GM19023 (cell line): ENCODE measurements at regions not wholly inside any gene's neighbourhood (a gene's known extent, or its start where the extent isn't known, plus 50 kb on each side); places are given as distances from the start of the nearest gene placed in this dataset.

ENCODE experiments used
- ATAC-seq: cut with Tn5 transposase; IDR thresholded peaks from one replicate; pipeline ENCODE4 v1.9.1; 2021; ENCODE audit warnings: mild to moderate bottlenecking, moderate library complexity; ENCODE audit not compliant: unreplicated experiment

GRCh38 chr3:148075771-148076716 lies 621.7 kb upstream of the AGTR1 start:
- no peak for ATAC-seq

GRCh38 chr3:148077318-148077923 lies 620.3 kb upstream of the AGTR1 start:
- ATAC-seq: no peak

DNA sequence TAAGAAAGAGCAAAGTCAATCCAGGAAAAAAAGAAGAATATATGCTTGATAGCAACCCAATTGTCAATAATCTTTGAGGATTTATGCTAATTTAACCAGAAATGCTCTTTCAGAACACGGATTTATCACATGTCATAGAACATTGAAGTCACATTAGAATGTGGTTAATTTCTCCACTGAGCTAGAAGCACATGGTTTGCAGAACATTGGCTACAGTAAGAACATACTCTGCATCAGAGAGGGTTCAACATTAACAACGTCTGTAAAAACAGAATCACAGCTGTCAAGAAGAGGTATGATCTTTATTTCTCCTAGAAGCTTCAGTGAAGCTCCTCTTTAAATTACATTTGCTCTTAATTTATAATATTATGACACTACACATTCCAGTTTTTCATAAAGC lies 619.7 kb upstream of the AGTR1 start:
- ATAC-seq: no peak

GRCh38 chr3:148078658-148079057 lies 619.0 kb upstream of the AGTR1 start:
- ATAC-seq: no peak

DNA sequence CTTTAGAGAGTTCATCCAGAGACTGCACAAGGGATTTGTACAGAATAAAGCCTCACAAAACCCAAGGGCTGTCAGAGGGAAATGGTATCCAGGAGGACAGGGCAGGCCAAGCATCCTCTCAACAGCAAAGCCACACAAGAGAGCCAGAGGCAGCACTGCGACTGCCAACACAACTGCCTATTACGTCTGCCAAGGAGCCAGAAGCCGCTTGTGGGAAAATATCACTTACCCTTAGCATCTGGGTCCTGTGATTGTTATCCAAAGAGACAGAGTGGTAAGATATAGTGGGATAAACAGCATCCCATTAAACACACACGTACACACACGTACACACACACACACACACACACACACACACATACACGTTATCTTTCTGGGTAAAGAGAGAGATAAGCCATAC lies 618.3 kb upstream of the AGTR1 start:
- no peak for ATAC-seq

GRCh38 chr3:148081926-148082325 lies 615.8 kb upstream of the AGTR1 start:
- ATAC-seq: no peak

DNA sequence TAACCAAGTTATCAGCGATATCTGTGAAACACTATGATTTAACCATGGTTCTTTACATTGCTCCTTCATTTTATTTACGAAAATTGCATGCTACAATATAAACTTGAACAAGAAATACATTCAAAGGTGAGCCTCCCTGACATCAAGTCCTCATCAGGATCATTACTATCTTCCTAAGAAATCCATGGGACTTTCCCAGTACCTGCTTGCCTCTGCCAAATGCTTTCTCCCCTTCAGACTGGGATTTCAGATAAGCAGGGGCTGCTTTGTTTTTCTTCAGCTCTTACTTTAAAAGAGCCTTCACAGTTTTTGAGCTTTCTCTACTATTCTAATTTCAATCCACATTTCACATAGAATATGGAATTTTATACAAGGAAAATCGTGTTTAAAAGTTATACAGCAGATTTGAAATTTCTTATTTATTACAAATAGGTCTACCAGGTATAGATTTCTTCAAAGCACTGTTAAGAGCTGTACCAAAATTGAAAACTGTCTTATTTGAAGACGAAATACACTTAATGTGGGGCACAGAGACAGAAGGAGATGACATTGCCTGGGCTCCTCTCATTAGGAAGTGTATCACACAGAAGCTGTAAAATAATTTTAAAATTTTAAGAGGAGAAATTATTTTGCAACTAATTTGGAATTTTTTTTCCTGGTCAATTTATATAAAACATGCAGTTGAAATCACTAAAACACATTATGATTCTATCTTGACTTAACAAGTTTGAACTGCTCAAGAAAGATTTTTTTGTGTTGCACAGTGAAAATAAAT lies 615.0 kb upstream of the AGTR1 start:
- no peak for ATAC-seq

GRCh38 chr3:148083526-148084182 lies 614.0 kb upstream of the AGTR1 start:
- no peak for ATAC-seq

DNA sequence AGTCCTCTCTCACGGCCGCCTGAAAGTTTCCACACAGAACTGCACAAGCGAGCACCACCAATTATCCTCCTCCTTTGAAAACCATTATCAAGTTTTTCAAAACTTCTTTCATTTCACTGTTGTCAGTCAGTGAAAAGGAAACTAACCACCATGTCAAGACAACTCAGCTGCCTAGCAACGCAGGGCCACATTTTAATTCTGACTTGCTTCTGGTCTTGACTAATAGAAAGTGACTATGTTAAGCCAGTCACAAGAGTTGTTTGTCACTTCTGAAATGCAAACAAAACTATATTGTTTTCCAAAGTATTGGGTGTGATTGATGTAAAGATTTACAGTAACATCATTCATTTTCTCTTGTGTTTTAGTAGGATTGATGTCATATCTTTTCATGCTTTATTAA lies 612.8 kb upstream of the AGTR1 start:
- peak; percentile 97 for ATAC-seq

GRCh38 chr3:148087601-148088371 lies 609.9 kb upstream of the AGTR1 start:
- no peak for ATAC-seq

DNA sequence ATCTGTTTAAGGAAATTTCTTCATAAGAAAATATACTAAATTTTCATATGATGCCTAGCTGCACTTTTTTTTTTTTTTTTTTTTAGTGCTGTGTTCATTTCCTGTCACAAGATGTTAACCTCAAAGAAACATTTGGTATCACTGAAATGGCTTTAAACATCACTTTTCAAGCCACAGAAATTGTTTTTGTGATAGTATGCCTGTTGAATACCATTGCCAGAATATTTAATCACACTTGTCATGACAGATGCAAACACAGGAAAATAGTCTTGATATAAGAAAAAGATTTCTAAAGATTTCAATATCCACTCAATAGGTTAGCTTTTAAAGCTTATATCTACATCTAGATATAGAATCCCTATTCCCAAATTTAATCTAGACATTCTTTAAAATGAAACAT lies 608.5 kb upstream of the AGTR1 start:
- no peak for ATAC-seq

DNA sequence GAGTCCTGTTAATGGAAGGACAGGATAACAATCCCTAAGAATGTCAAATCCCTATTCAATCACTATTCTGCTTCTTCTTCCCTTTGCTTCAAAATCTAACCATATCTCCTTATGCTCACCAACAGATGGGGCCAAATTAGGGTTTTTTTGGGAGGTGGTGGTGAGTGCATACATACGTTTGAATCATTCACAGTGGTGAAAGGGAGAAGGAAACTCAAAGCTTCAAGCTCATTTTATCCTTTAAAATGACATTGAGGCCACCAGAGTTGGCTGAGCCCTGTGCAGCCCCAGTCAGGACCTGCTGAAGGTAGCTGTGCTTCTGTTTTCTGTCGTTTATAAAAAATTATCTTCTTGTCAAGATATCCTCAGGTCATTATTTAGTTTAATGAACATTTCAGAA lies 607.5 kb upstream of the AGTR1 start:
- no peak for ATAC-seq

DNA sequence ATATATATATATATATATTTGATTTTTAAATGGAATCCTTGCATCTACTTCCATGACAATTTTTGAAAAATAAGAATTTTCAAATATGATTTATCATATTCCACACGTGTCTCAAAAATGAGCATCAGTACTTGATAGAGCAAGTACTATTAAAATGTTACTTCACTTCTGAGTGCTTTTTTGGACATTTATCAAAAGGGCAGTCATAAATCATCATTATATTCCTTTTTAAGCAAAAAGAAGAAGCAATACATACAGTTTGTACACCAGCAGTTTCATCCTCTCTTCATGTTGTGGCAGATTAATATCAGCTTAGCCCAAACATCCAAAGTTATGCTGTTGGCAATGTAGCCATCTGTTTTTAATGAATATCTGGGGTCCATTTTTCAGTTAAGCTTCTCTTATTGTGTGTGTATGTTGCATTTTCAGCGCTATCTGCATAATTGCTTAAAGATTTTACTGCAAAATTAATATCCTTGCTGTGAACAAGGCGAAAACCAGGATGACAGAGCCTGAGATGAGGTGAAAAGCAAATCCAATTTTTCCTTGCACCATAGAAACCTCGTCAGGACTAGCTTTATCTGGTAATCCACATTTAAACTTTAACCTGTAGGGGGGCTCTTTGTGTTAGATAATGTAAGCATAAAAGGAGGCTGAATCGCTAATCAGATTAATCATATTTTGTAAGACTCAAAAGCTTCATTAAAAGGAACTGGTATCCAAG lies 604.9 kb upstream of the AGTR1 start:
- no peak for ATAC-seq

DNA sequence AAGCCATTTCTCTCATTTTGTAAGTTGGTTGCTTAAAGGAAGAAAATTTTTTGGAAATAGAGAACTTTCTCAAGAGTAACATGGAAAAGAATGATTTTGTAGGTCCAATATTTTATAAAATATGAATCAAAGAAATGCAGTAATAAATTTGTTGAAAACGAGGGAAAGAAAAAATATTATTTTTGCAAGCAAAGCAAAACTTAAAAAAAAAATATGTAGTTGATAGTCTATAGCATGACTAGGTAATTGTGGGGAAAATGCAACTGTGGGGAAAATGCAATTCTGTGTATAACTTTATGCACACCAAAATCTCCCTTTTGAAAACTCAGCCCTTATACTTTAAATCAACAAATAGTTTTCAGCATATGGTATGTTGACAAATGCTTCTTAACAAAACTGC lies 604.0 kb upstream of the AGTR1 start:
- ATAC-seq: no peak

GRCh38 chr3:148095962-148096361 lies 601.7 kb upstream of the AGTR1 start:
- no peak for ATAC-seq

GRCh38 chr3:148100476-148100875 lies 597.2 kb upstream of the AGTR1 start:
- no peak for ATAC-seq

DNA sequence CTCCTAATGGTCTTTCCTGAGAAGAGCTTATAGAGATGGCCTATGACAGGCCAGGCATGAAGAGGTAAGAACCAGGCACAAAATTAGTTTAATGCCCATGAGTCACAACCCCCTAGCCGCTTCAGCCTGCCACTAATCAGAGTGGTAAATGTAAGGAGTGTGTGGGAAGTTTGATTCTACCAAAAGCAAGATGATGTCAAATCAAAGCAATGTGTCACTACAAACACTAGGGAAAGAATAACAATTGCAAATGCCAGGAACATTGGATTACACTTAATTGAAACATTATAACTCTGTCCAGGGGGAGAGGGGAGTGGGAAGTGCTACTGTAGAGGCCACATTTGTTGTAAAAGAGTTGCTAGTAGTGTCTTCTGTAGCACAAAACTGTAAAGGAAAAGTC lies 596.6 kb upstream of the AGTR1 start:
- no peak for ATAC-seq

DNA sequence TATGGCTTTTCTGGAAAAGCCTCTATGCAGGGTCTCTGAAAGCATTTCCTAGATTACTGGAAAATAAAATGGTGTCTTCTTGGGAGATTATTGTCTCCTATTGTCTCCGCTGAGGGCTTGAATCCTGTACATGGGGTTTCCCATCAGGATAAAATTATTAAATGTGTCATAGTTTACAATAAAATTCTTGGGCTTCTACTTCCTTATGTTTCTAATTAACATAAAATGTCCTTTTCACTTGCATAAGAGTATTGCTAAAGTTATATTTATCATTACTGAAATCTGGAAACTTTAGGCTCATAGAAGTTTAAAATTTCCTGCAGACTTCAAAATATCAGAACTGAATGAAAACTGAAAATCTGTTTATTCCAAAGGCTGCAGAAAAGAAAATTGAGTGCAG lies 595.5 kb upstream of the AGTR1 start:
- ATAC-seq: no peak

DNA sequence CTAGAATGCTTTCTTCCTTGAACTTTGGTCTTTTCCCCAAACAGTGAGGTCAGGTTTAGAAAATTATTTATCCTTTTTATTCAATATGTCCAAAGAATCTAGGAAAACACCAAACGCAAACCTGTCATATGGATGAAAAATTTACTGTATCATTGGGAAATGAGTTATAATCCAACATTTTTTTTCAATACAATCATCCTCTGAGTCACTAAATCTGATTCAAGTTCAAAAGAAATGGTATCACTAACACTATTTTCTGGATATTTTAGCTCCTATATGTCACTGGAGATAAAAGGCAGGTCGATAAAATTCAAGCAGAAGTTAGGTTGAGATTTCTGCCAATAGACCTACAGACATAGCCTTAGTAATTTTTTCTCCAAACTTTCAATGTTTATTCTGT lies 591.6 kb upstream of the AGTR1 start:
- ATAC-seq: no peak

GRCh38 chr3:148126956-148127355 lies 570.7 kb upstream of the AGTR1 start:
- no peak for ATAC-seq
